Spleen (tissue), 11 donors: ENCODE measurements at regions not wholly inside any gene's neighbourhood (a gene's known extent, or its start where the extent isn't known, plus 50 kb on each side); places are given as distances from the start of the nearest gene placed in this dataset.

Experiments used
- DNase-seq: peaks from one replicate; pipeline ENCODE4 v3.0.0-alpha.2; 2020
- H3K27ac ChIP-seq, 8 donors: fragments of 200-600 bp; sonication (generic) in 7 of 8; 1 replicate in 4 of 8; 2 replicates in 4 of 8; pipeline versions ENCODE4 v1.5.0 to v1.8.0; 2016 to 2021; ENCODE audit warnings: inconsistent platforms in 4 of 8, mild to moderate bottlenecking in 4 of 8, moderate library complexity in 1 of 8
- H3K27me3 ChIP-seq, 7 donors: fragments of 200-600 bp; sonication (generic) in 6 of 7; replicated peaks in 1 of 7; 1 replicate in 4 of 7; 2 replicates in 3 of 7; pipeline versions ENCODE4 v1.5.0 to v1.8.0; 2016 to 2021; ENCODE audit warnings: inconsistent platforms in 3 of 7, mild to moderate bottlenecking in 1 of 7
- H3K36me3 ChIP-seq, 6 donors: fragments of 200-600 bp; sonication (generic) in 5 of 6; 1 replicate in 4 of 6; 2 replicates in 2 of 6; pipeline versions ENCODE4 v1.5.0 to v1.8.0; 2016 to 2021; ENCODE audit warnings: inconsistent platforms in 2 of 6
- H3K4me1 ChIP-seq, 6 donors: fragments of 200-600 bp; sonication (generic) in 5 of 6; 1 replicate in 3 of 6; 2 replicates in 3 of 6; pipeline versions ENCODE4 v1.5.0 to v1.8.0; 2016 to 2021; ENCODE audit warnings: inconsistent platforms in 3 of 6
- H3K4me3 ChIP-seq, 8 donors: fragments of 200-600 bp; sonication (generic) in 7 of 8; 1 replicate in 4 of 8; 2 replicates in 4 of 8; pipeline versions ENCODE4 v1.5.0 to v1.8.0; 2016 to 2021; ENCODE audit warnings: inconsistent platforms in 4 of 8, mild to moderate bottlenecking in 4 of 8, moderate library complexity in 2 of 8
- H3K9me3 ChIP-seq, 8 donors: fragments of 200-600 bp; sonication (generic) in 7 of 8; 1 replicate in 4 of 8; 2 replicates in 4 of 8; pipeline versions ENCODE4 v1.5.0 to v1.8.0; 2016 to 2021; ENCODE audit warnings: inconsistent platforms in 4 of 8
- POLR2A ChIP-seq, 3 donors: fragments of 450-650 bp; IDR thresholded peaks; one replicate each; pipeline ENCODE4 v1.5.1; 2017; ENCODE audit warnings: antibody characterized with exemption in 3 of 3, mild to moderate bottlenecking in 1 of 3
- POLR2AphosphoS5 ChIP-seq, 3 donors: sonication (generic); formaldehyde crosslinking; IDR thresholded peaks; one replicate each; pipeline ENCODE4 v1.5.1; 2017; ENCODE audit warnings: antibody characterized with exemption in 3 of 3
- WGBS, 5 donors: extraction: QIAGEN DNeasy Blood & Tissue Kit in 3 of 5; methylation state at CpG; one replicate each; pipeline versions ENCODE4 v1.1.5 to v1.1.7; 2013 to 2018; 5-methylcytosine and 5-hydroxymethylcytosine counted together
- intact Hi-C: fragments of 100-400 bp; cut with DNase I; formaldehyde crosslinking; loops from one replicate; pipeline ENCODE4 v1.15.0; 2023; ENCODE audit warnings: low total_unique reads
- TF ChIP-seq, protein P1 (sequence below), 11 experiments: fragments of 200-600 bp in 7 of 11; fragments of 450-650 bp in 4 of 11; sonication (generic) in 4 of 11; IDR thresholded peaks in 8 of 11; conservative IDR thresholded peaks in 3 of 11; 1 replicate in 7 of 11; 2 replicates in 4 of 11; pipeline versions ENCODE4 v1.4.0 to v1.8.0; 2016 to 2021; ENCODE audit warnings: antibody characterized with exemption in 11 of 11, inconsistent platforms in 4 of 11, mild to moderate bottlenecking in 1 of 11
- donor health status: healthy with polysubstance abuse.
- donor health status: DM: no; HTN: no; CAD: no; lungs with moderate emphysema.
- donor health status: DM: no; HTN: no; CAD: no.
- donor health status: Bipolar disorder and iron deficiency.
- donor health status: healthy.
- donor health status: DM: no; HTN: no; CAD: no.
- donor health status: DM: yes; HTN: yes; CAD: no.

DNA sequence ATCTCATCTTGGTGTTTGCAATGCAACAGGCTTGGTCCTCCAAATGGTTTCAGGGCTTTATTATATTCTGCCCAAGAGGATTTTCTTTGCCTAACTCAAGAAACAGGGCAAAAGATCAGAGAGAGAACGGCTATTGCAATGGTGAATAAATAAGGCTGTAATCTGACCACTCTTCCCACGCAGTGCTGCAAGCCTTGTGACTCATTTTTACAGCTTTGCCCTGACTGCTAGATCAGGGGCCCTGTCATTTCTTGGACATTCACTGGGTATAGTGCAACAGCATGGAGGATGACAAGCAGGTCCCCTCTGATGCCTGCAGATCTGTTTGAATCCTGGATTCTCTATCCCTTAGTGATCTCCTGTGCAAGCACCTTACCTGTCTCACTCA lies 459.1 kb downstream of the EBF1 start:
- Histone ChIP-seq H3K36me3 (no peaks in the 10 kb centered on the region), H3K27me3 (no peaks in the 10 kb centered on the region), H3K4me3 (no peak overlapping the region), H3K4me1 (no peaks in the 10 kb centered on the region), H3K9me3 (no peaks in the 10 kb centered on the region), H3K27ac (no peak overlapping the region)
- 77 to 91% (median 85%) methylated on average over 2 of the region's 2 CpGs for WGBS, 5 donors
- no peak for DNase-seq
- intact Hi-C loops = no loop called here
- TF ChIP-seq, protein P1, sequence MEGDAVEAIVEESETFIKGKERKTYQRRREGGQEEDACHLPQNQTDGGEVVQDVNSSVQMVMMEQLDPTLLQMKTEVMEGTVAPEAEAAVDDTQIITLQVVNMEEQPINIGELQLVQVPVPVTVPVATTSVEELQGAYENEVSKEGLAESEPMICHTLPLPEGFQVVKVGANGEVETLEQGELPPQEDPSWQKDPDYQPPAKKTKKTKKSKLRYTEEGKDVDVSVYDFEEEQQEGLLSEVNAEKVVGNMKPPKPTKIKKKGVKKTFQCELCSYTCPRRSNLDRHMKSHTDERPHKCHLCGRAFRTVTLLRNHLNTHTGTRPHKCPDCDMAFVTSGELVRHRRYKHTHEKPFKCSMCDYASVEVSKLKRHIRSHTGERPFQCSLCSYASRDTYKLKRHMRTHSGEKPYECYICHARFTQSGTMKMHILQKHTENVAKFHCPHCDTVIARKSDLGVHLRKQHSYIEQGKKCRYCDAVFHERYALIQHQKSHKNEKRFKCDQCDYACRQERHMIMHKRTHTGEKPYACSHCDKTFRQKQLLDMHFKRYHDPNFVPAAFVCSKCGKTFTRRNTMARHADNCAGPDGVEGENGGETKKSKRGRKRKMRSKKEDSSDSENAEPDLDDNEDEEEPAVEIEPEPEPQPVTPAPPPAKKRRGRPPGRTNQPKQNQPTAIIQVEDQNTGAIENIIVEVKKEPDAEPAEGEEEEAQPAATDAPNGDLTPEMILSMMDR (IDR thresholded peaks at IDR 0.05 in 8 of 11, conservative IDR thresholded peaks at IDR 0.05 in 3 of 11) = no peak
- TF ChIP-seq POLR2A (IDR thresholded peaks at IDR 0.05) (no peak), POLR2AphosphoS5 (IDR thresholded peaks at IDR 0.05) (no peak)

DNA sequence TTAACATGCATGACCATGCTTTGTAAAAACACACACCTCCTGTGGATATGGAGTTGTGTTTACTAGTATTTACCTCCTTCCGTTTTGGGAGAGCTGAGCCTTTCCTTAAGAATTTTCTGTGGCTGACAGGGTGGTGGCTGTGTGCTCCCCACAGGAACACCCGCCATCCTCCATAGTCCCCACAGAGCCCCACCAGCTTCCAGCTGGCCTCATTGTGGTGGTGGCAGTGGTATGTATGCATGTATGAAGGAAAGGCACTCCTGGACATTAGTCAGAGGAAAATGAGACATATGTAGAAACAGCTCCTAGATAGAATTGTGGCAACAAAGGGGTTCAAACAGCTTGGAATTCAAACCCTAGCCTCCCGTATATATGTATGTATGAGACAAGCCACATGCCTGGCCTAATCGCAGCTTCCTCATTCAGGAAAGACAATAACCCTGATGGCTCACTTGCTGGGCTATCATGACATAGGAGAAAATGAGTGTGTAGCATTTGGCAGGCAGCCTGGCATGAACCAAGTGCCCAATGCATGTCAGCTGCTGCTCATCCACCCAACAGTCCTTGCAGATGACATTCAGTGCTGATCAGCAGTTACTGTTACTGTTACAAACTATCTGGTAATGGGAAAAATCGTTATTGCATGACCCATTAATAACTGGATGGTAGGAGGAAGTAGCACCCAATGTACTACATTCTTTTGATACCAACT lies 459.7 kb downstream of the EBF1 start:
- DNase-seq = no peak
- WGBS, 5 donors = 73 to 87% (median 84%) methylated on average over 5 of the region's 5 CpGs
- Histone ChIP-seq H3K27me3 (no peaks in the 10 kb centered on the region), H3K4me1 (no peaks in the 10 kb centered on the region), H3K9me3 (no peaks in the 10 kb centered on the region), H3K27ac (no peak overlapping the region), H3K36me3 (no peaks in the 10 kb centered on the region), H3K4me3 (no peak overlapping the region)
- TF ChIP-seq, protein P1 (IDR thresholded peaks at IDR 0.05 in 8 of 11, conservative IDR thresholded peaks at IDR 0.05 in 3 of 11) = no peak
- TF ChIP-seq POLR2AphosphoS5 (IDR thresholded peaks at IDR 0.05) (no peak), POLR2A (IDR thresholded peaks at IDR 0.05) (no peak)
- intact Hi-C loops = no loop called here

DNA sequence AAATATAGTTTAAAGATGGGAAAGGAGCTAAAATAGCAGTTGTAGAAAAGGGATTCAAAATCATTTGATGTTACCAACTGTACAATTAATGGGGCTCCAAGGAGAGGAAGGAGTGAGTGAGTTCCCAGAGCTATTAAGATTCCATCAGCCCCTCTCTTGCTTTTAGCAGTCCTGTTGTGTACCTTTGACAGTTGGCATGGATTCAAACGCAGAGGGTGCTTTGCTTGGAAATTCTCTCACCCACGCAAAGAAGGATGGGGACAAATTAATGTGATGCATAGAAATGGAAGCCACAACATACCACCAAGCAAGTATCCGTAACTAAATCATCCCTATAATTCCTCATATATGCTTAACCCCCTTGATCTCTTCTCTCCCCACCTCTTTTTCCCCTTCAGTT lies 461.3 kb downstream of the EBF1 start:
- Histone ChIP-seq H3K4me1 (no peaks in the 10 kb centered on the region), H3K9me3 (no peaks in the 10 kb centered on the region), H3K27ac (no peak overlapping the region), H3K36me3 (no peaks in the 10 kb centered on the region), H3K4me3 (no peak overlapping the region), H3K27me3 (no peaks in the 10 kb centered on the region)
- WGBS, 5 donors = 79 to 93% (median 88%) methylated on average over 3 of the region's 3 CpGs
- no peak for DNase-seq
- intact Hi-C loops = no loop called here
- TF ChIP-seq POLR2A (IDR thresholded peaks at IDR 0.05) (no peak), POLR2AphosphoS5 (IDR thresholded peaks at IDR 0.05) (no peak)
- TF ChIP-seq, protein P1 (IDR thresholded peaks at IDR 0.05 in 8 of 11, conservative IDR thresholded peaks at IDR 0.05 in 3 of 11) = no peak

DNA sequence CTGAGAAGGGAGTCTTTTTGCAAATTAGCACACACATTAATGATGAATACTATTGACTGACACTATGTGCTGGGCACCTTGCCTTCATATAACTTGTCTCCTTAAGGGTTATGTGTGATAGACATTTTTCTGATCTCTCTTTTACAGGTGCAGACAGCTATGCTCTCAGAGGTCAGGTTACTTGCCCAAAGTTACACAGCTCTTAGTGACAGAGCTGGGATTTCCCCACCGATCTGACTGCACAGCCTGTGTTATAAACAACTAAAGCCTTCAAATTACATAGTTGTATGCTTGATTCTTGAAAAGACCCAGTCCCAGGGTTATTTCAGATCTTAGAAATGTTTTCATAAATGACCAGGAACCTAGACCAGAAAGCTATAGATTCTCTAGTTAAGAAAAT lies 462.7 kb downstream of the EBF1 start:
- DNase-seq = no peak
- H3K9me3 ChIP-seq = no peaks in the 10 kb centered on the region
- TF ChIP-seq, protein P1 (IDR thresholded peaks at IDR 0.05 in 8 of 11, conservative IDR thresholded peaks at IDR 0.05 in 3 of 11) = no peak
- TF ChIP-seq POLR2AphosphoS5 (IDR thresholded peaks at IDR 0.05) (no peak), POLR2A (IDR thresholded peaks at IDR 0.05) (no peak)
- H3K4me3 ChIP-seq = no peak overlapping the region
- WGBS, 5 donors = 0 to 59% (median 30%) methylated on average over 1 of the region's 1 CpG
- H3K27ac ChIP-seq = no peak overlapping the region
- no peaks in the 10 kb centered on the region for H3K27me3 ChIP-seq
- no peaks in the 10 kb centered on the region for H3K36me3 ChIP-seq
- H3K4me1 ChIP-seq = no peaks in the 10 kb centered on the region
- intact Hi-C loops = no loop called here
